ENCODE measurements at regions not wholly inside any gene's neighbourhood (a gene's known extent, or its start where the extent isn't known, plus 50 kb on each side); places are given as distances from the start of the nearest gene placed in this dataset.

GRCh38 chr2:145136702-145137101 is 616.8 kb upstream of the ZEB2 start:
- H3K4me3 ChIP-seq (ENCODE audit: low read depth, low read length) = no peak overlapping the region
- TF ChIP-seq CTCF (IDR thresholded peaks at IDR 0.05; ENCODE audit: control insufficient read depth, extremely low read depth, insufficient read depth) = no peak
- no peak for DNase-seq (ENCODE audit: low read depth)

GRCh38 chr2:145126146-145126545 is 606.2 kb upstream of the ZEB2 start:
- DNase-seq (ENCODE audit: low read depth) = no peak
- H3K4me3 ChIP-seq (ENCODE audit: low read depth, low read length) = no peak overlapping the region
- no peak for TF ChIP-seq CTCF (IDR thresholded peaks at IDR 0.05; ENCODE audit: control insufficient read depth, extremely low read depth, insufficient read depth)

- no peak overlapping the region for H3K4me3 ChIP-seq (ENCODE audit: low read depth, low read length)
- no peak for DNase-seq (ENCODE audit: low read depth)
- no peak for TF ChIP-seq CTCF (IDR thresholded peaks at IDR 0.05; ENCODE audit: control insufficient read depth, extremely low read depth, insufficient read depth)
These were observed 604.2 kb upstream of the ZEB2 start for GRCh38 chr2:145124085-145124484.

GRCh38 chr2:145123606-145124005 is 603.7 kb upstream of the ZEB2 start:
- no peak for DNase-seq (ENCODE audit: low read depth)
- no peak overlapping the region for H3K4me3 ChIP-seq (ENCODE audit: low read depth, low read length)
- no peak for TF ChIP-seq CTCF (IDR thresholded peaks at IDR 0.05; ENCODE audit: control insufficient read depth, extremely low read depth, insufficient read depth)

GRCh38 chr2:145119225-145119624 is 599.3 kb upstream of the ZEB2 start:
- no peak overlapping the region for H3K4me3 ChIP-seq (ENCODE audit: low read depth, low read length)
- DNase-seq (ENCODE audit: low read depth) = no peak
- TF ChIP-seq CTCF (IDR thresholded peaks at IDR 0.05; ENCODE audit: control insufficient read depth, extremely low read depth, insufficient read depth) = no peak

GRCh38 chr2:145116834-145117725 is 597.2 kb upstream of the ZEB2 start:
- no peak for DNase-seq (ENCODE audit: low read depth)
- TF ChIP-seq CTCF (IDR thresholded peaks at IDR 0.05; ENCODE audit: control insufficient read depth, extremely low read depth, insufficient read depth) = no peak
- H3K4me3 ChIP-seq (ENCODE audit: low read depth, low read length) = no peak overlapping the region

GRCh38 chr2:145116056-145116455 is 596.1 kb upstream of the ZEB2 start:
- no peak overlapping the region for H3K4me3 ChIP-seq (ENCODE audit: low read depth, low read length)
- no peak for TF ChIP-seq CTCF (IDR thresholded peaks at IDR 0.05; ENCODE audit: control insufficient read depth, extremely low read depth, insufficient read depth)
- DNase-seq (ENCODE audit: low read depth) = no peak
